PFSK-1 (cell line): ENCODE measurements at regions not wholly inside any gene's neighbourhood (a gene's known extent, or its start where the extent isn't known, plus 50 kb on each side); places are given as distances from the start of the nearest gene placed in this dataset.

Source experiments
- FOXP2 ChIP-seq: optimal IDR thresholded peaks from 2 replicates; pipeline ENCODE3; 2011; ENCODE audit warnings: borderline replicate concordance, control low read depth, inconsistent platforms; ENCODE audit not compliant: insufficient read depth; ENCODE audit errors: extremely low read length, extremely low read depth
- POLR2AphosphoS5 ChIP-seq: IDR thresholded peaks from 2 replicates; pipeline ENCODE4 v1.6.1; 2012; ENCODE audit warnings: low read depth, mild to moderate bottlenecking, control low read depth, low read length, moderate library complexity
- SIN3A ChIP-seq: IDR thresholded peaks from 2 replicates; pipeline ENCODE4 v1.6.1; 2012; ENCODE audit warnings: mild to moderate bottlenecking, low read length, moderate library complexity, borderline replicate concordance; ENCODE audit not compliant: insufficient read depth
- TAF1 ChIP-seq: IDR thresholded peaks from 2 replicates; pipeline ENCODE4 v1.6.1; 2012; ENCODE audit warnings: low read length, control low read depth, borderline replicate concordance; ENCODE audit not compliant: insufficient read depth
- TF ChIP-seq, protein P1 (sequence below), 2 experiments: IDR thresholded peaks; 2 replicates each; pipeline versions ENCODE4 v1.6.1 to v1.8.0; 2011 to 2012; ENCODE audit warnings: low read depth in 2 of 2, low read length in 2 of 2, control low read depth in 1 of 2, inconsistent platforms in 1 of 2, mild to moderate bottlenecking in 1 of 2, moderate library complexity in 1 of 2; ENCODE audit not compliant: insufficient read depth in 1 of 2

DNA sequence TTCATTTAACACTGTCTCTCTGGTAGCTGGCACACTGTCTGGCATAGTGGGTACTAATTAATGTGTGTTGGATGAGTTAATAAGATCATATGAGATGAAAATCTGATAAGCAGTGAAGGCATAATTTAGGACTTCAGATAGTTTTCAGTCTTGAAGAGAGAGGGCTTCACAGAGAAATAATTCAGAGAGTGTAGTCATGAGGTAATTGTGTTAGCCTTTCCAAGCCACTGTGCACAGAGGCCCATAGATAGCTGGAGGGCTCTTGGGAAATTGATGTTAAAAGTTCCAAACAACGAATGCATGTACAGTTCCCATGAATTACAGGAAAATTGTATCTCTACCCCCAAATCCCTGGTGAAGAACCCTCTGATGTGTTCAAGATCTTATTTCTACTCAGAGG, 133.8 kb upstream of the HMGA2 start:
- TF ChIP-seq TAF1 (no peak), POLR2AphosphoS5 (no peak), SIN3A (no peak), FOXP2 (no peak)
- TF ChIP-seq, protein P1, sequence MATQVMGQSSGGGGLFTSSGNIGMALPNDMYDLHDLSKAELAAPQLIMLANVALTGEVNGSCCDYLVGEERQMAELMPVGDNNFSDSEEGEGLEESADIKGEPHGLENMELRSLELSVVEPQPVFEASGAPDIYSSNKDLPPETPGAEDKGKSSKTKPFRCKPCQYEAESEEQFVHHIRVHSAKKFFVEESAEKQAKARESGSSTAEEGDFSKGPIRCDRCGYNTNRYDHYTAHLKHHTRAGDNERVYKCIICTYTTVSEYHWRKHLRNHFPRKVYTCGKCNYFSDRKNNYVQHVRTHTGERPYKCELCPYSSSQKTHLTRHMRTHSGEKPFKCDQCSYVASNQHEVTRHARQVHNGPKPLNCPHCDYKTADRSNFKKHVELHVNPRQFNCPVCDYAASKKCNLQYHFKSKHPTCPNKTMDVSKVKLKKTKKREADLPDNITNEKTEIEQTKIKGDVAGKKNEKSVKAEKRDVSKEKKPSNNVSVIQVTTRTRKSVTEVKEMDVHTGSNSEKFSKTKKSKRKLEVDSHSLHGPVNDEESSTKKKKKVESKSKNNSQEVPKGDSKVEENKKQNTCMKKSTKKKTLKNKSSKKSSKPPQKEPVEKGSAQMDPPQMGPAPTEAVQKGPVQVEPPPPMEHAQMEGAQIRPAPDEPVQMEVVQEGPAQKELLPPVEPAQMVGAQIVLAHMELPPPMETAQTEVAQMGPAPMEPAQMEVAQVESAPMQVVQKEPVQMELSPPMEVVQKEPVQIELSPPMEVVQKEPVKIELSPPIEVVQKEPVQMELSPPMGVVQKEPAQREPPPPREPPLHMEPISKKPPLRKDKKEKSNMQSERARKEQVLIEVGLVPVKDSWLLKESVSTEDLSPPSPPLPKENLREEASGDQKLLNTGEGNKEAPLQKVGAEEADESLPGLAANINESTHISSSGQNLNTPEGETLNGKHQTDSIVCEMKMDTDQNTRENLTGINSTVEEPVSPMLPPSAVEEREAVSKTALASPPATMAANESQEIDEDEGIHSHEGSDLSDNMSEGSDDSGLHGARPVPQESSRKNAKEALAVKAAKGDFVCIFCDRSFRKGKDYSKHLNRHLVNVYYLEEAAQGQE (IDR thresholded peaks at IDR 0.05; ENCODE audit: insufficient read depth in 1 of 2, low read depth in 2 of 2, low read length in 2 of 2), result no peak

DNA sequence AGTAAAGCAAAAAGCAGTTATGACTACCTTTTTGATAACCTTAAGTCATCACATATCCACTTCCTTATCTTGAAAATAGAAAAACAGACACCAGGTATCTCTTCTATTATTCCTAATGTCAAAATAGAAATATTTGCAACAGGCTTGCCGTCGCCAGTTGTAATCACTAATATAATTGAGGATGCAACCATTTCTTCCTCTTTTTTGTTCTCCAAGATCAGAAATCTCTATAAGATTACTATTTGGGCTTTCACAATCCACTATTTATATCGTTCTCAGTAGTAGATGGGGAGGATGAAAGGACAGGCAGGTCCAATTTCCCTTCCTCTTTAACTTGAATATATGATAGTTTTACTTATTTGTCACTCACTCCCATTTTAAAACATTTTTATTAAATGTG, 130.2 kb upstream of the HMGA2 start:
- TF ChIP-seq SIN3A, result no peak
- TF ChIP-seq, protein P1 (IDR thresholded peaks at IDR 0.05; ENCODE audit: insufficient read depth in 1 of 2, low read depth in 2 of 2, low read length in 2 of 2), result no peak
- TF ChIP-seq POLR2AphosphoS5, result no peak
- no peak for TF ChIP-seq TAF1
- TF ChIP-seq FOXP2, result no peak

DNA sequence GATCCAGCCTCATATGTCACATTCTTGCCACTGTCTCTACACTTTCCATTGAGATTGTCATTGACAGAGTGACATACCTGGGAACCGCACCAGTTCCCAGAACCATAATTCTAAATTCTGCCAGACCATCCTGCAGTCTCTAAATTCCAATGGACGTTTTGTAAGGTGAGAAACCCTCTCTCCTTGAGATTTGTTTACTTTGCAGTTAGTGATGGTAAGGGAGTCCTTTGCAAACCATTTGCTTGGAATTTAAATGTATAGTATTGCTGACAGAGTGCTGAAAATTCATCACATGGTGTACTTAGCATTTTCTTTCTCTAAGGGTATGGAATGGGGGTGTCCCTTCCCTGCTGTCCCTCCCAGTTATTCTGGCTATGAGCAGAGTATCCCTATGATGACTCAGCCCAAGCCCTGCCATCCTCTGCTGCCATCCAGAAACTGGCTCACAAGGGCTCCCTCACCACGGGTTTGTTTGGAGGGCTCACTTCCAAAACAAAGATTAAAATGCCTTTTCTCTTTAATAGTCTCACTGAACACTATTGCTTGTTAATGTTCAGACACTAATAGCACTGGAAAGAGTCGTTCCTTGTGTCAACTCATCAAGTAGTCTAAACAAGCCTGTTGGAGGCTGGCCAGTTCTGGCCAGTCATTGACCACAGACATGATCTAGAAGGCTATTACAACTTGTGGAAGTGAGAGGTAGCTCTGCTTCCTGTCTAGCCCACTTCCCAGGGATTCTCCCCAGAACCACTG, 129.0 kb upstream of the HMGA2 start:
- TF ChIP-seq, protein P1 (IDR thresholded peaks at IDR 0.05; ENCODE audit: insufficient read depth in 1 of 2, low read depth in 2 of 2, low read length in 2 of 2), result peak in 1 of 2 experiments; percentile 68; a peak in 1 of 4 replicates
- TF ChIP-seq POLR2AphosphoS5, result peak; percentile 50; the same call in 1 of the 2 replicates
- peak; percentile 82; the same call in 1 of the 2 replicates for TF ChIP-seq SIN3A
- TF ChIP-seq FOXP2, result no peak
- no peak for TF ChIP-seq TAF1

DNA sequence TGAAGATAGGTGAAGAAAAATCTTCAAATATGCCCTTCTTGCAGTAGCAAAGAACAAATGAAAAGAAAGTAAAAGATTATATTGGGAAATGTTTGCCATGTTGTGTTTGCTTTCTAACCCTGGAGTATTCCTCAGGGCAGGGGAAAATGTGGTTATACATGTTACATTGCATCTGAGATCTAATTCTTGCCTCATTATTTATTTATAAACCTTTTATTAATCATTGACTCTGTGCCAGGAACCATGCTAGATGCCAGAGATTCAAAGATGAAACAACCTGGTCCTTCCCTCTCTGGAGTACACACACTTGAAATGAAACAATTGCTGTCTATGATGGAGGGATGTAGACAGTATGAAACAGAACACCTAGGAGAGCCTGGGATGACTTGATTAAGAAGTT, 128.1 kb upstream of the HMGA2 start:
- TF ChIP-seq FOXP2 (no peak), POLR2AphosphoS5 (no peak), TAF1 (no peak), SIN3A (no peak)
- TF ChIP-seq, protein P1 (IDR thresholded peaks at IDR 0.05; ENCODE audit: insufficient read depth in 1 of 2, low read depth in 2 of 2, low read length in 2 of 2), result no peak

DNA sequence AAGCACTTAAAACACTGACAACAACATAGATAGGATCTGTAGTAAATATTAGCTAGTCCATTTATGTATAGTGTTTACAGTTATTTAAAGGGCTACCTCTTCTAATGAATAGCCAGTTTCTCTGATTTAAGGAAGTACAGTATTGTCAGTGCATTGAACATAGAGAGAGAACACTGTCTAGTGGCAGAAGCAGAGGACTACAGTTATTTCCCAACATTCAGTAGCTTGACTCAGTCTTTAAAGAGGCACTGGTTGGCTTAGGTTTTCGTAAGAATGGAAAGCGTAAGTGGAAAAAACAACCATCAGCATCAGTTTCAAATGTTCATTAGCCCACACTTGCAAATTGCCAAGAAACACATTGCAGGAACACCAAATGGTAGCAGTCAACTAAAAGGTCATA, 125.0 kb upstream of the HMGA2 start:
- TF ChIP-seq, protein P1 (IDR thresholded peaks at IDR 0.05; ENCODE audit: insufficient read depth in 1 of 2, low read depth in 2 of 2, low read length in 2 of 2), result no peak
- TF ChIP-seq POLR2AphosphoS5 (no peak; the same call in 1 of the 2 replicates), FOXP2 (no peak), SIN3A (no peak), TAF1 (no peak)
